ENCODE measurements at regions not wholly inside any gene's neighbourhood (a gene's known extent, or its start where the extent isn't known, plus 50 kb on each side); places are given as distances from the start of the nearest gene placed in this dataset.

GRCh38 chr5:158626718-158627117 is 473.0 kb downstream of the EBF1 start:
- H3K4me3 ChIP-seq (ENCODE audit: low read length), result no peak overlapping the region
- no peaks in the 10 kb centered on the region for H3K27me3 ChIP-seq (ENCODE audit: control insufficient read depth, insufficient read depth, low read length)
- no peak overlapping the region for H3K4me3 Mint-ChIP-seq
- no peak overlapping the region for H3K27ac Mint-ChIP-seq
- H3K27ac ChIP-seq (ENCODE audit: low read length), result no peak overlapping the region
- WGBS (ENCODE audit: insufficient coverage), result 73% methylated on average over 1 of the region's 1 CpG
- DNase-seq (no peak), ATAC-seq (no peak)
- H3K4me1 ChIP-seq (ENCODE audit: control insufficient read depth, insufficient read depth, low read length), result no peaks in the 10 kb centered on the region
- no peaks in the 10 kb centered on the region for H3K36me3 ChIP-seq (ENCODE audit: control insufficient read depth, insufficient read depth, low read length)
- peaks cover 0 to 2% of the 10 kb centered on the region in 2 donors for H3K27me3 Mint-ChIP-seq (ENCODE audit: low read depth in 2 of 2)
- H3K36me3 Mint-ChIP-seq, result no peaks in the 10 kb centered on the region
- H3K9me3 Mint-ChIP-seq, result peaks cover 7 to 9% of the 10 kb centered on the region in 2 donors
- no peaks in the 10 kb centered on the region for H3K9me3 ChIP-seq (ENCODE audit: control insufficient read depth, insufficient read depth, low read length)
- no peaks in the 10 kb centered on the region for H3K4me1 Mint-ChIP-seq
- intact Hi-C loops (cut with micrococcal nuclease), result no loop called here
- no peak for TF ChIP-seq CTCF (IDR thresholded peaks at IDR 0.05)

DNA sequence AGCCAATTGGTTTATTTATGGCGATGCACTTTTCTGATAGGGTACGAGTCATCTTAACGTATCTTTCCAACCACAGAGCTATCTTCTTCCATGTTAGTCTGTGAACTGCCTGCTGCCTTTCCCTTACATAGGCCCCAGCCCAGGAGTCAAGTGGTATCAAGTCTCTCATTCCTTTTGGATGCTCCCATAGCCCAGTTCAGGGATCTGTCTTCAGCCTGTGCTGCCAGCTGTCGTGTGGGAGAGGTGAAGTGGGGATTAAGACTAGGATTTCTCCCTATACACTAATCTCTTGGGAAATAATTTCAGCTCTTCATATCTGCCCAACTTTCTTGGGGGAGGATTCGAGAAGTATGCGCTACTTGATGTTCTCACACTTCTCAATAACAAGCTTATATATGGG is 475.7 kb downstream of the EBF1 start:
- H3K4me3 ChIP-seq (ENCODE audit: low read length), result no peak overlapping the region
- Mint-ChIP-seq H3K4me3 (no peak overlapping the region), H3K27me3 (ENCODE audit: low read depth in 2 of 2) (peaks cover 0 to 2% of the 10 kb centered on the region in 2 donors), H3K27ac (no peak overlapping the region), H3K4me1 (no peaks in the 10 kb centered on the region), H3K9me3 (peaks cover 7 to 10% of the 10 kb centered on the region in 2 donors), H3K36me3 (no peaks in the 10 kb centered on the region)
- H3K9me3 ChIP-seq (ENCODE audit: control insufficient read depth, insufficient read depth, low read length), result no peaks in the 10 kb centered on the region
- no peaks in the 10 kb centered on the region for H3K27me3 ChIP-seq (ENCODE audit: control insufficient read depth, insufficient read depth, low read length)
- no peaks in the 10 kb centered on the region for H3K4me1 ChIP-seq (ENCODE audit: control insufficient read depth, insufficient read depth, low read length)
- no peak for TF ChIP-seq CTCF (IDR thresholded peaks at IDR 0.05)
- H3K27ac ChIP-seq (ENCODE audit: low read length), result no peak overlapping the region
- 91% methylated on average over 3 of the region's 6 CpGs for WGBS (ENCODE audit: insufficient coverage)
- ATAC-seq, result no peak
- intact Hi-C loops (cut with micrococcal nuclease), result no loop called here
- no peak for DNase-seq
- H3K36me3 ChIP-seq (ENCODE audit: control insufficient read depth, insufficient read depth, low read length), result no peaks in the 10 kb centered on the region

DNA sequence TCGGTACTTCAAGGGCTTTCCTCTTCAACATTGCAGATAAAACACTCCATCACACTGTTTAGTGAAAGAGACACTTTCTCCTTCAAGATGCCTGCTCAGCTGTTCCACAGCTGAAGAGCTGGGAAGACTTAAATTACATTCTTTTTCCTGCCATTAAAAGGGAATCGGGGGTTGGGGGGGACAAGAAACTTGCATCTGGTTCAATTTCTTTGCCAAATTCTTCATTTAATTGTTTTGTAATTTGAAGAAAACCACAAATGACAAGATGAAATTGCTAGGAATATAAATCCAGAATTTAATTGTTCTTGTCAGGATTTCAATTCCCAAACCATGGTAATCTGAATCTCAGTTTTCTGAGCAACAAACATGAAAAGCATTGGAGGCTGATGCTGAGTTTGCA is 478.3 kb downstream of the EBF1 start:
- no peaks in the 10 kb centered on the region for H3K4me1 Mint-ChIP-seq
- no peak overlapping the region for H3K27ac ChIP-seq (ENCODE audit: low read length)
- intact Hi-C loops (cut with micrococcal nuclease), result no loop called here
- H3K27me3 Mint-ChIP-seq (ENCODE audit: low read depth in 2 of 2), result no peaks in the 10 kb centered on the region
- H3K4me1 ChIP-seq (ENCODE audit: control insufficient read depth, insufficient read depth, low read length), result no peaks in the 10 kb centered on the region
- DNase-seq, result no peak
- H3K4me3 ChIP-seq (ENCODE audit: low read length), result no peak overlapping the region
- peaks cover 0 to 2% of the 10 kb centered on the region in 2 donors for H3K9me3 Mint-ChIP-seq
- TF ChIP-seq CTCF (IDR thresholded peaks at IDR 0.05), result no peak
- no peak overlapping the region for H3K4me3 Mint-ChIP-seq
- H3K27ac Mint-ChIP-seq, result no peak overlapping the region
- 100% methylated on average over 1 of the region's 2 CpGs for WGBS (ENCODE audit: insufficient coverage)
- H3K9me3 ChIP-seq (ENCODE audit: control insufficient read depth, insufficient read depth, low read length), result no peaks in the 10 kb centered on the region
- no peaks in the 10 kb centered on the region for H3K36me3 ChIP-seq (ENCODE audit: control insufficient read depth, insufficient read depth, low read length)
- no peak for ATAC-seq
- no peaks in the 10 kb centered on the region for H3K27me3 ChIP-seq (ENCODE audit: control insufficient read depth, insufficient read depth, low read length)
- no peaks in the 10 kb centered on the region for H3K36me3 Mint-ChIP-seq

DNA sequence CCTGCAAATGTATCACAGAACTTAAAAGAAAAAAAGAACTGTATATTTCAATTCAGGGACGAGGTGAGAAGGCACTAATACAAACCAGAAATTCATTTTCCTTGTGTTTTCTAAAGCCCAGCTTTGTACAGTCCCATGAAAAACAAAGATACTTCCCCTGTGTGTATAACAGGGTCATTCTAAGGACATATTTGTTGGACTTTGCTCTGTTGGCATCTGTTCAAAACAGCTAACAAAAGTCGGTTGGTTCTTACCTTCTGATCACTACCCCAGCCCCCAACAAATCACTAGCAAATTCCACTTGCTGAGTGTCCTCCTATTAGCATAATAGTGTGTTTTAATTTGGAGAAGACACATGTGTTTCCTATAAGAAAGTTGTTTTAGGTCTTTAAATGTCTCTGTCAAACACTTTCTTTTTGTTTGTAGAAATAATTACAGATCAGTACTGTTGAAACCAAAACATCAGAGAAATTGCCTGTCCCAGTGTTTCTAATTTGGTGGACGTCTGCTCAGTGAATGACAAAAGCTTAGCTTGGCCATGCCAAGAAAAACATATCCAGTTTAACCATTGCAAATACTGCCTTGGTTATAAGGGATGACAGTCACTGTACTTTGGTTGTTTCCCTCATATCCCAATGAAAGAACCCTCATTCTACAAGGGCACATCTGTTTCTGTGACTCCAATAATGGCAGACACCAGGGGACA is 480.5 kb downstream of the EBF1 start:
- Histone ChIP-seq H3K27ac (ENCODE audit: low read length) (no peak overlapping the region), H3K27me3 (ENCODE audit: control insufficient read depth, insufficient read depth, low read length) (no peaks in the 10 kb centered on the region), H3K36me3 (ENCODE audit: control insufficient read depth, insufficient read depth, low read length) (no peaks in the 10 kb centered on the region), H3K4me3 (ENCODE audit: low read length) (no peak overlapping the region), H3K9me3 (ENCODE audit: control insufficient read depth, insufficient read depth, low read length) (no peaks in the 10 kb centered on the region), H3K4me1 (ENCODE audit: control insufficient read depth, insufficient read depth, low read length) (no peaks in the 10 kb centered on the region)
- H3K9me3 Mint-ChIP-seq, result peaks cover 0 to 2% of the 10 kb centered on the region in 2 donors
- intact Hi-C loops (cut with micrococcal nuclease), result no loop called here
- H3K27ac Mint-ChIP-seq, result no peak overlapping the region
- ATAC-seq (no peak), DNase-seq (no peak)
- H3K36me3 Mint-ChIP-seq, result no peaks in the 10 kb centered on the region
- TF ChIP-seq CTCF (IDR thresholded peaks at IDR 0.05), result no peak
- no peaks in the 10 kb centered on the region for H3K4me1 Mint-ChIP-seq
- no peaks in the 10 kb centered on the region for H3K27me3 Mint-ChIP-seq (ENCODE audit: low read depth in 2 of 2)
- WGBS (ENCODE audit: insufficient coverage), result 80% methylated on average over 2 of the region's 3 CpGs
- no peak overlapping the region for H3K4me3 Mint-ChIP-seq

Data from natural killer cell (primary cell).